ENCODE measurements at regions not wholly inside any gene's neighbourhood (a gene's known extent, or its start where the extent isn't known, plus 50 kb on each side); places are given as distances from the start of the nearest gene placed in this dataset.

- TF ChIP-seq CTCF (conservative IDR thresholded peaks at IDR 0.05) = no peak
- no peak overlapping the region for H3K27ac ChIP-seq
Observed at GRCh38 chr18:24928301-24928878, 423.6 kb downstream of the ZNF521 start.

- no peak for TF ChIP-seq CTCF (conservative IDR thresholded peaks at IDR 0.05)
- H3K27ac ChIP-seq = peak overlapping the region; percentile 69
Observed at GRCh38 chr18:24930478-24930877, 421.5 kb downstream of the ZNF521 start.

- peak overlapping the region; percentile 69 for H3K27ac ChIP-seq
- no peak for TF ChIP-seq CTCF (conservative IDR thresholded peaks at IDR 0.05)
Observed at GRCh38 chr18:24930971-24931370, 421.0 kb downstream of the ZNF521 start.

GRCh38 chr18:24933345-24933744 is 418.6 kb downstream of the ZNF521 start:
- no peak for TF ChIP-seq CTCF (conservative IDR thresholded peaks at IDR 0.05)

GRCh38 chr18:24934258-24934932 is 417.6 kb downstream of the ZNF521 start:
- no peak overlapping the region for H3K27ac ChIP-seq
- no peak for TF ChIP-seq CTCF (conservative IDR thresholded peaks at IDR 0.05)

More at GRCh38 chr18:24933345-24933744, 418.6 kb downstream of the ZNF521 start:
- no peak overlapping the region for H3K27ac ChIP-seq

GRCh38 chr18:24935008-24935407 is 417.0 kb downstream of the ZNF521 start:
- no peak for TF ChIP-seq CTCF (conservative IDR thresholded peaks at IDR 0.05)
- no peak overlapping the region for H3K27ac ChIP-seq

- no peak for TF ChIP-seq CTCF (conservative IDR thresholded peaks at IDR 0.05)
- H3K27ac ChIP-seq = no peak overlapping the region
Observed at GRCh38 chr18:24935896-24936295, 416.1 kb downstream of the ZNF521 start.
